Activated T-cell treated with anti-CD3 and anti-CD28 coated beads for 48 hours (primary cell): ENCODE measurements at regions not wholly inside any gene's neighbourhood (a gene's known extent, or its start where the extent isn't known, plus 50 kb on each side); places are given as distances from the start of the nearest gene placed in this dataset.

Experiments used
- DNase-seq: peaks from one replicate; pipeline ENCODE4 v3.0.0-alpha.2; 2020; ENCODE audit warnings: low read depth

DNA sequence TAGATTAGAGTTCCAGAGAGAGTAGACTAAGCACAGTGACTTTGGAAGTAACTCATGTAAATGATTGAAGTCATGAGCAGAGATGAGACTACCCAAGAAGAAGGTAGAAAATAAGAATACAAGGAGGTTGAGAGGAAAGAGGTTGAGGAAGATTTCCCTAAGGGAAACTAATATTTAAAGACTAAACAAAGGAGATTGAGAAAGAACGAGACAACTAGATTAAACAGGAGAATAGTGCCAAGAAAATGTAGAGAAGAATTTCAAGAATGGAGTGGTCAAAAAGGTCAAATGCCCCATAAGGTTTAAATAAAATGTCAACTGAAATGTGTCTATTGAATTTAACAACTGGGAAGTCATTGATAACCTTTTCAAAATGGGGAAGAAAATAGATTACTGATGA, 59.0 kb downstream of the RPS29 start:
- no peak for DNase-seq

DNA sequence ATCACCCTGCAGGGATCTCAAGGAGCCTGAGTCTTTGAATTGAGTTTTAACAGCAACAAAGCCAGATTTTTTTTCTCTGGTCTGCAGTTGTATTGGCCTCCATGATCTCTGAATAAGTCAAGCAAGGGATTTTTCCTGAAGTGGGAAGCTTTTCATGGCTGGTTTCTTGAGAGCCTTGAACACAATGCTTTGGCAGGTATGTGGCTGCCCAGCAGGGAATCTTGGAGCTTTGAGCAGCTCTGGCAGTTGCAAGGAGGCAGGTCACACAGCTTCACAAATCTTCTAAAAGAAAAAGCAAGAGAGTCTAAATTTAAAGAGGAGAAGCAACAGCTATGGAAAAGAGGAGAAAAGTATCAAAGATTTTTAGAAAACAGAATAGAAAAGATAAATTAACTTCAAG, 60.1 kb downstream of the RPS29 start:
- no peak for DNase-seq

- DNase-seq = no peak
These were observed 69.9 kb downstream of the RPS29 start for GRCh38 chr14:49516286-49516685.

GRCh38 chr14:49512571-49512970, 73.6 kb downstream of the RPS29 start:
- DNase-seq = no peak

DNA sequence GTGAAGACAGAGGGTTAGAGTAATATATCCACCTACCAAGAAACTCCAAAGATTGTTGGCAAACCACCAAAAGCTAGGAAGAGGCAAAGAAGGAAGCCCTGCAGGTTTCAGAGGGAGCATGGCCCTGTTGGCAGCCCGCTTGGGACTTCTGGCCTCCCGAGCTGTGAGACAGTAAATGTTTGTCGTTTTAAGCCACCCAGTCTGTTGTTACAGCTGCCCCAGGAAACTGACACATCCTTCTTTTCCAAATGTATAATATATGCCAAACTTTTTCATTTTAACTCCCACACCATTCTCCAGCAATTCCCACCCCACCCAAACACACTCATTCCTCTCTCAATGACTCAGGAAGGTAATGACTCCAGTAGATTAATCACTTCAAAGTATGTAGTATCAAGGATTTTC, 74.0 kb downstream of the RPS29 start:
- DNase-seq = no peak

DNA sequence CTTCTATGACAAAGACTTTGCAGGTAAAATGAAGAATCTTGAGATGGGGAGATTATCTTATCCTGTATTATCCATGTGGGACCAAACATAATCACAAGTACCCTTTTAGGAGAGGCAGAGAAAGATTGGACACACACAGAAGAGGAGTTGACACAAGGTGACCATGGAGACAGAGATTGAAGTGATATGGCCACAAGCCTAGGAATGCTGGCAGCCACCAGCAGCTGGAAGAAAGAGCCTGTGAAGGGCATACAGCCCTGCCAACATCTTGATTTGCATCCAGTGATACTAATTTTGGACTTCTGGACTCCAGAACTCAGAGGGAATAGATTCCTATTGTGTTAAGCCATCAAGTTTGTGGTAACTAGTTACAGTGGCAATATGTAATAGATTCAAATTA, 78.1 kb downstream of the RPS29 start:
- no peak for DNase-seq

DNA sequence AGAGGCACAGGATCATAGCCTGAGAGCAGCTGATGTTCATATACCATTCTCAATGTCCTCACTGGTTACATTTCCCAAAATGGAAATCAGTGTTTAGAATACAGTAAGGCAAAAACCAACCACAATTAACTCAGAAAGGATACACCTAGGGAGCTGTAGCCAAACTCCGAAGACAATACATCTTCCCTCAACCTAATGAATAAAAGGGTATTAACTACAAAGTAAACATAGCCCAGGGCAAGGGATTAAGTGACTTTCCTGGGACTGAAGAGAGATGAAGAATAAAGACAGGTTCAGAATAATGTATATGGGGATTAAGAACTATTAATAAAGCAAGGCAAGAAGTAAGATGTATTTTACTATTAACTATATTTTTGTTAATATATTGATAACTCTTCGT, 79.5 kb downstream of the RPS29 start:
- no peak for DNase-seq

DNA sequence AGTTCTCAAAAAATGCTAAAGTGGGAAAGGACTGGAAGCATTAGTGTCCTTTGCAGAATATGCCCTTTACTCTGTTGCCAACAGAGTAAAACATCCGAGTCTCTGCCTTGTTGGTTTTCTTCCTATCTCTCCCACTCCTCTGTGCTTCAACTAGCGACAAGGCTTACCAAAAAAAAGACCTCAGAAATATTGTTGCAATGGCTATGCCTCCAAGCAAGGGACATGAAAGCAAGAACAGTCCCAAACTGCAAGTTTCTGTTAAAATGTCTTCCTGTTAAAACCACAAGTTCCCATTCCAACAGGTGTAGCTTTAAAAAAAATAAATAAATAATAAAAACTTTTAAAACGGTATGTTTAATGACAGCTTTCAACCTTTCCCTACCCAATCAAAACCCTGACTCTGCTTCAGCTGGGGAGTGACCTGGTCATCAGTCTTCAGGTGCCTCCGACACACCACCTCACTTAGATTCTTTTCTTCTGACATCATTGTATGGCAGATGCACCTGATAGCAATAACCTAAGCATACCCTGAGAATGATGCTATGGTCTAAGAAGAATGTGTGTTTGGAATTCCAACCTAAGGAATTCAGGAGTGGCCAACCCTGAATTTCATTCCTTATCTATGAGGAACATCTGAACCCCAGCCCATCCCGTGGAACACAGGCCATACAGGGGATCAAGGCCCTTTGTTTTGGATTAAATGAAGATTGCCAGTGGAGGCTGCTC, 81.0 kb downstream of the RPS29 start:
- no peak for DNase-seq

GRCh38 chr14:49497725-49498348, 88.3 kb downstream of the RPS29 start:
- no peak for DNase-seq

DNA sequence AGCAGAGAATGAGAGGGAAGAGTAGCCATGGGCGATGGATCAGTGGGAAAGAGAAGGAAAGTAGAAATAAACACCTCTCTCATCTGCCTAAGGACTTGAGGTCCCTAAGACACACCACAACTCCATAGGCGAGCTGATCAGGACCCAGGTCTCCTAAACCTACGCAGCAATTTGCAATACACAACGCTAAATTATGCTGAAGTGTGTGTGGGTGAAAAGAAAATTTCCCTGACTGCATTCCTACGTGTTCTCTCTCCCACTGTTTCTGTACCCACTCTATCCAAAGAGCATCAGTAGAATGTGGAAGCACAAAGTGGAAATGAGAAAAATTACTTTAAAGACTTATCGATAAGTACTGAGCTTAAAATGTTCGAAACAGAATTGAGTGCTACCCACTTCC, 88.9 kb downstream of the RPS29 start:
- no peak for DNase-seq

- DNase-seq = no peak
These were observed 91.3 kb downstream of the RPS29 start for GRCh38 chr14:49494836-49495235.

DNA sequence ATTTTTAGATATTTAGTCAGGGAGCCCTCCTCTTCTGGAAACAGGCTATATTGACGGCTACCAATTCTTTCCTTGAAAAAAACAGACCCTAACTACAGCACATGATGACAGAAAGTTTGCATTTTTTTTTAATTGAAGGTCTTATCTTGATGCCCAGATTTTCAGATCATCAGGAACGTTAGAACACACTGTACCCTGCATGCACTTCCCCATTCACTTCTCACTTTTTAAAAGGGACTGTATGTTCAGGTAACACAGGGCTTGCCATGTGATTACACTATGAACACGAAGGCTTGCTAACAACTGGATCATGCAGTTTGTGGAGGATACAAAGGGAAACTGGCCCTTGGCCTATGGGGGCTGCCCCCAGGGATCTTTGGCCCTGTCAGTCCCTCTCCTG, 92.6 kb downstream of the RPS29 start:
- DNase-seq = no peak

DNA sequence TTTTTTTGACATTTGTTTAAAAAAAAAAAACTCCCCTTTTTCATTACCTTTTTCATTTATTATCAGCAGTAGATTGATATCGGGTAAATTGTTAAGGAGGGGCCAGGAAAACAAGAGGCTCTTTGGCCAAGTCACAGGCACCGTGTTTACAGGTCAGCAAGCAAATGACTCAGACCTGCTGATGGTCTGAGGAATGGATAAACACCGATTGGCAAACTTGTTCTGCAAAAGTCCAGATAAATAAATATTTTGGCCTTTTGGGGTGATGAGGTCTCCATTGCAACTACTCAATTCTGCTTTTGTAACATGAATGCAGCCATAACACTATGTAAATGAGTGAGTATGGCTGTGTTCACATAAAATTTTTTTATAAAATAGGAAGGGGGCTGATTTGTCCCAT, 94.0 kb downstream of the RPS29 start:
- DNase-seq = no peak

- DNase-seq = no peak
These were observed 96.8 kb downstream of the RPS29 start for GRCh38 chr14:49489341-49489740.

DNA sequence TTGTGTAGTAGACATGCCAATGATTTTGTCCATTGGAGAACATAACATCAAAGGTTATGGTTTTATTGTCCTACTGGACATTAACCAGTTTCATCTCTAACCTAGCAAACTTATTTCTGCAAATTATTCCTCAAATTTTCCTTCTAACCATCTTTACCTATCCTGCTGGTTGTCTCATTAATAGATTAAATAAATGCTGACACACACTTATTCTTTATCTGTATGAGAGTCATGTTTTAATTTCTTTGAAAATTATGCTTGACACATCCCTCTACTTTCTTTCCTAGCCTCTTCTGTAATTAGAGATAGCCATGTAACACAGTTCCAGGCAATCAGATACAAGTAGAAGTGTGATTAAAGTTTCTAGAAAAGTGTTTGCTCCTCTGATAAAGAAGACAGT, 98.9 kb downstream of the RPS29 start:
- no peak for DNase-seq

DNA sequence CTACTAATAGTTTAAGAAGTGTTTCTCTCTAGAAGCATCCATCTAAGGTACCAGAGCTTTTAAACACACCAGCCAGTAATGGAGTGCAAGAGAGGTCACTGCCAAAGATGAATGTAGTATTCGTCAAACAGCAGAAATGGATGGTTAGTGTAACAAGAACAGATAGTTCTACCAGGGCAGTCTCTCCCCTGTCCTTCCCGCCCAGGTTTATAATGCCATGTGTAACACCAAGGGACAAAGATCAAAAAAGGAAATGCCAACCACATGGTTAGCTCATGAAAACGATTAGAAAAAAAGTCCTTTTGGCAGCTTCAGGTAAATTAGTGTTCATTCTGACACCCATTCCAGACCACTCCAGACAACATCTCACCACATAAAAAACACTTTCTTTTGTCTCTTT, 100.9 kb downstream of the RPS29 start:
- DNase-seq = no peak

- no peak for DNase-seq
These were observed 102.0 kb downstream of the RPS29 start for GRCh38 chr14:49484180-49484579.

- no peak for DNase-seq
These were observed 102.9 kb downstream of the RPS29 start for GRCh38 chr14:49483268-49483667.

- no peak for DNase-seq
These were observed 105.1 kb downstream of the RPS29 start for GRCh38 chr14:49480979-49481498.

GRCh38 chr14:49480053-49480760, 106.0 kb downstream of the RPS29 start:
- DNase-seq = no peak

DNA sequence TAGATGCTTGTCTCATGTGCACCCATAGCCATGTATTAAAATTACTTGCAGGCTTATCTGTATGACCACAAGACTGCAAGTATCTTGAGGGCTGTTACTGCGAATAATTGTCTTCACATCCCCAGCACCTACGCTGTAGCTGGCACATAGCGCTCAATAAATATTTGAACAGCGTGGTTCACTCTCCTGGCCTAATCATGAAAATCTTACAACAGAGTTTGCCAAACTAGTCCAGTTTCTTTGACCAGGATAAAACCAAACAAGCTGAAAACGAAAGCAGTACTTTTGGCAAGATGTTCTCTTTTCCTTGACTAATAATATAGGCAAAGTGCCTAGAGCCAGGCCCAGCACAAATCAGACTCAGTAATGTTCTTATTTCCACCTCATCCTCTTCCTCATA, 106.7 kb downstream of the RPS29 start:
- no peak for DNase-seq

- DNase-seq = no peak
These were observed 107.4 kb downstream of the RPS29 start for GRCh38 chr14:49478784-49479183.

GRCh38 chr14:49467091-49467490, 119.1 kb downstream of the RPS29 start:
- DNase-seq = no peak
